ENCODE measurements at regions not wholly inside any gene's neighbourhood (a gene's known extent, or its start where the extent isn't known, plus 50 kb on each side); places are given as distances from the start of the nearest gene placed in this dataset.

DNA sequence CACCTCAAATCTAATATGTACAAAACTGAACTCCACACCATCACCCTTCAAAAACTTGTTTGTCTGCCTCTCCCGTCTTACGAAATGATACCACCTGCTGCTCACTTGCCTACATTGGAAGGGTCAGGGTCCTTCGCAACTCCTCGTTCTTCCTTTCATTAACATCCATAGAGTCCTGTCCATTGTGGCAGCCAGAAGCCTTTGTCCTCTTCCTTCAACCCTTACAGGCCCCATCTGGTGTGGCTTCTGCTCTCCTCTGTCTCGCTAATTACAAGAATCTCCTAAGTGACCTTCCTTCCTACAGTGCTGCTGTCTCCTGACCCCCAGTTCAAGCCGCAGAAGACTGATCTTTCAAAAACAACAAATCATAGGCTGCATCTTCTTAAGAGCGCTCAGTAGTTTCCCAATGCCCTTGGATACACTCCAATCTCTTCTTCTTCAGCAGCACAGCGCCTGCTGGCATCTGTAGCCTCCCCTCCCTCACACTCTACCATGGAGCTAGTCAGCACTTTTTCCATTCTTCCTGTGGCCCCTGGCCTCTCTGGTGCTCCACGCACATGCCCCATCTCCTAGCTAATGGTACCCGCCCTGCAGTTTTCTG, 382.7 kb downstream of the LIG4 start:
- Histone ChIP-seq H3K27me3 (ENCODE audit: insufficient read depth, low read depth, severe bottlenecking) (no peaks in the 10 kb centered on the region), H3K4me3 (ENCODE audit: low read depth, low read length) (no peak overlapping the region), H3K27ac (no peak overlapping the region), H3K9me3 (ENCODE audit: severe bottlenecking) (no peaks in the 10 kb centered on the region), H3K36me3 (no peaks in the 10 kb centered on the region)
- DNase-seq, result peak; percentile 27
- no peak for TF ChIP-seq CTCF (IDR thresholded peaks at IDR 0.05; ENCODE audit: low read depth, low read length)

GRCh38 chr13:107830804-107831203, 384.5 kb downstream of the LIG4 start:
- H3K4me3 ChIP-seq (ENCODE audit: low read depth, low read length), result no peak overlapping the region
- DNase-seq, result no peak
- H3K27me3 ChIP-seq (ENCODE audit: insufficient read depth, low read depth, severe bottlenecking), result no peaks in the 10 kb centered on the region
- no peak overlapping the region for H3K27ac ChIP-seq
- no peaks in the 10 kb centered on the region for H3K36me3 ChIP-seq
- no peak for TF ChIP-seq CTCF (IDR thresholded peaks at IDR 0.05; ENCODE audit: low read depth, low read length)
- H3K9me3 ChIP-seq (ENCODE audit: severe bottlenecking), result no peaks in the 10 kb centered on the region

DNA sequence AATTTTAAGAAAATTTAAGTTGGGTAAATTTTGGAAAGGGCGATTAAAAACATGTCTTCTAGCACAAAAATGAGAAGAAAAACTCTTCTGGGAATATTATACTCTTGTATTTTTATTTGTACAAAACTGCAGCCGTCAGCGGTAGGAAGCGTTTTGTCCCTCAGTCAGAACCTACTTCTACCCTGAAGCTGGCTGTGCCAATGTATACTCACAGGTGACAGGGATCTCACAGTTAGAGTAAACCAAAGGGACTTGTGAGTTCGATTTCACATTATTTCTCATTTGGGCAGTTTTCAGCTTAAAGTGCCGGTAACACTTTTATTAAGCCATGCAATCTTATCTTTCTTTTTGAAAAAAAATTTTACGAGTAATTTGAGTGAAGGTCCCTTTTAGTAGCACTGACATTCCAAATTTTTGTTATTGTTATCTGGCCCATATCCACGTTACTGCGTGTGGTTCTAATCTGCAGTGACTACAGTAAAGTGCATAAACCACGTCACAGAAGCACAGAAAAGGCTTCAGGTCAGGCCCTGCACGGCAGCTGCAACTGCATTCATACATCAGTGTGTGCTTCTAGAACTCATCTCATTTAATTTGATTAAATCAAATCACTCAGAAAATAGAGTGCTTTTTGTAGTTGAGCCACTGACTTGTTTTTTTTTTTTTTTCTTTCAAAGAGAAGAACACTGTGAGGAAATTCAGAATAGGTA, 387.3 kb downstream of the LIG4 start:
- Histone ChIP-seq H3K4me3 (ENCODE audit: low read depth, low read length) (no peak overlapping the region), H3K36me3 (no peaks in the 10 kb centered on the region), H3K27ac (no peak overlapping the region), H3K27me3 (ENCODE audit: insufficient read depth, low read depth, severe bottlenecking) (no peaks in the 10 kb centered on the region), H3K9me3 (ENCODE audit: severe bottlenecking) (no peaks in the 10 kb centered on the region)
- DNase-seq, result no peak
- no peak for TF ChIP-seq CTCF (IDR thresholded peaks at IDR 0.05; ENCODE audit: low read depth, low read length)

GRCh38 chr13:107824635-107825034, 390.7 kb downstream of the LIG4 start:
- no peak for DNase-seq
- H3K27ac ChIP-seq, result no peak overlapping the region
- H3K4me3 ChIP-seq (ENCODE audit: low read depth, low read length), result no peak overlapping the region
- H3K36me3 ChIP-seq, result no peaks in the 10 kb centered on the region
- no peak for TF ChIP-seq CTCF (IDR thresholded peaks at IDR 0.05; ENCODE audit: low read depth, low read length)
- no peaks in the 10 kb centered on the region for H3K9me3 ChIP-seq (ENCODE audit: severe bottlenecking)
- H3K27me3 ChIP-seq (ENCODE audit: insufficient read depth, low read depth, severe bottlenecking), result no peaks in the 10 kb centered on the region

DNA sequence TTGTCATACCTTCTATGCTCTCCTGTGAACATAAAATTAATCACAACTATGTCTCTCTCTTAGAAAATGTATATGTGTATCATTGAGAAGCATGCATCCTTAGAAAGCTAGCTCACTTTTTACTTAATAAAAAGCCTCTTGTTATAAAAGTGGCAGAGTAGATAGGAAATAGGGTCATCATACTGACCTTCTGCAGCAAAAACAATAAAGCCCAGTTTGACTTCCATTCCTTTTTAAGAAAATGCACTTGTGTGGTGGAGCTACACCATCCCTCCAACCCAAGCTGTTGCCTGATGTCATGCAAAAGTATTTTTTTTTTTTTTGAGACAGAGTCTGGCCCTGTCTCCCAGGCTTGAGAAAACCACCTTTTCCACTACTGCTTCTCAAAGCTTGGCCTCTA, 393.3 kb downstream of the LIG4 start:
- DNase-seq, result no peak
- H3K9me3 ChIP-seq (ENCODE audit: severe bottlenecking), result no peaks in the 10 kb centered on the region
- H3K27me3 ChIP-seq (ENCODE audit: insufficient read depth, low read depth, severe bottlenecking), result no peaks in the 10 kb centered on the region
- H3K4me3 ChIP-seq (ENCODE audit: low read depth, low read length), result no peak overlapping the region
- TF ChIP-seq CTCF (IDR thresholded peaks at IDR 0.05; ENCODE audit: low read depth, low read length), result no peak
- H3K36me3 ChIP-seq, result no peaks in the 10 kb centered on the region
- no peak overlapping the region for H3K27ac ChIP-seq

GRCh38 chr13:107821492-107821891, 393.8 kb downstream of the LIG4 start:
- no peak overlapping the region for H3K27ac ChIP-seq
- H3K27me3 ChIP-seq (ENCODE audit: insufficient read depth, low read depth, severe bottlenecking), result no peaks in the 10 kb centered on the region
- H3K36me3 ChIP-seq, result no peaks in the 10 kb centered on the region
- no peaks in the 10 kb centered on the region for H3K9me3 ChIP-seq (ENCODE audit: severe bottlenecking)
- TF ChIP-seq CTCF (IDR thresholded peaks at IDR 0.05; ENCODE audit: low read depth, low read length), result no peak
- no peak overlapping the region for H3K4me3 ChIP-seq (ENCODE audit: low read depth, low read length)
- DNase-seq, result no peak

Measured in WERI-Rb-1 (cell line).